Astrocyte of the cerebellum (primary cell): ENCODE measurements at regions not wholly inside any gene's neighbourhood (a gene's known extent, or its start where the extent isn't known, plus 50 kb on each side); places are given as distances from the start of the nearest gene placed in this dataset.
"Not testable (repeated sequence)": the region's sequence is repeated elsewhere in the genome, so short reads cannot be mapped to it uniquely, and the experiment has no call there.

Experiments
- DNase-seq: peaks from one replicate; pipeline ENCODE4 v3.0.0-alpha.2; 2011; ENCODE audit warnings: low read depth
- H3K4me3 ChIP-seq: 2 replicates; pipeline ENCODE4 v1.5.1; 2011; ENCODE audit warnings: mild to moderate bottlenecking, low read depth, low read length, moderate library complexity
- CTCF ChIP-seq: IDR thresholded peaks from 2 replicates; pipeline ENCODE4 v1.5.1; 2012; ENCODE audit warnings: low read length, low read depth, moderate library complexity, mild to moderate bottlenecking; ENCODE audit errors: missing control alignments
- in situ Hi-C: cut with HindIII; loops from 2 replicates; pipeline ENCODE4 v1.10.0; 2017; ENCODE audit warnings: low sequenced_read_pairs

- no peak overlapping the region for H3K4me3 ChIP-seq
- in situ Hi-C loops: no loop called here
- TF ChIP-seq CTCF: no peak
- no peak for DNase-seq
These were observed 268.8 kb upstream of the TEKT4 start for GRCh38 chr2:94602466-94602865.

- DNase-seq: no peak
- in situ Hi-C loops: no loop called here
- TF ChIP-seq CTCF: no peak
- H3K4me3 ChIP-seq: no peak overlapping the region
These were observed 249.1 kb upstream of the TEKT4 start for GRCh38 chr2:94622113-94622618.

- in situ Hi-C loops, DNase-seq, H3K4me3 ChIP-seq: not testable (repeated sequence)
These were observed 242.3 kb upstream of the TEKT4 start for GRCh38 chr2:94628953-94629352.

GRCh38 chr2:94641397-94641796 is 229.8 kb upstream of the TEKT4 start:
- H3K4me3 ChIP-seq, DNase-seq, in situ Hi-C loops: not testable (repeated sequence)

- DNase-seq, H3K4me3 ChIP-seq, in situ Hi-C loops: not testable (repeated sequence)
These were observed 219.1 kb upstream of the TEKT4 start for GRCh38 chr2:94652131-94652530.

GRCh38 chr2:94669858-94670257 is 201.4 kb upstream of the TEKT4 start:
- H3K4me3 ChIP-seq, in situ Hi-C loops, DNase-seq: not testable (repeated sequence)

GRCh38 chr2:94694236-94694635 is 177.0 kb upstream of the TEKT4 start:
- H3K4me3 ChIP-seq, in situ Hi-C loops, DNase-seq: not testable (repeated sequence)

GRCh38 chr2:94708982-94709381 is 162.2 kb upstream of the TEKT4 start:
- DNase-seq, in situ Hi-C loops, H3K4me3 ChIP-seq: not testable (repeated sequence)

GRCh38 chr2:94725543-94725942 is 145.7 kb upstream of the TEKT4 start:
- no peak overlapping the region for H3K4me3 ChIP-seq
- DNase-seq: no peak
- TF ChIP-seq CTCF: no peak
- in situ Hi-C loops: no loop called here

- H3K4me3 ChIP-seq, in situ Hi-C loops, DNase-seq: not testable (repeated sequence)
These were observed 135.7 kb upstream of the TEKT4 start for GRCh38 chr2:94735536-94735935.

- H3K4me3 ChIP-seq, in situ Hi-C loops, DNase-seq: not testable (repeated sequence)
These were observed 134.1 kb upstream of the TEKT4 start for GRCh38 chr2:94737145-94737544.

- DNase-seq, H3K4me3 ChIP-seq, in situ Hi-C loops: not testable (repeated sequence)
These were observed 133.4 kb upstream of the TEKT4 start for GRCh38 chr2:94737736-94738342.
